ACHN (cell line): ENCODE measurements at regions not wholly inside any gene's neighbourhood (a gene's known extent, or its start where the extent isn't known, plus 50 kb on each side); places are given as distances from the start of the nearest gene placed in this dataset.

ENCODE experiments used
- DNase-seq: peaks from one replicate; pipeline ENCODE4 v3.0.0-alpha.2; 2015
- in situ Hi-C: cut with HindIII; loops from 2 replicates; pipeline ENCODE4 v1.10.0; 2017; ENCODE audit warnings: low sequenced_read_pairs, low pct_ligation_motif_present, low pct_unique_long_range_greater_than_20kb

DNA sequence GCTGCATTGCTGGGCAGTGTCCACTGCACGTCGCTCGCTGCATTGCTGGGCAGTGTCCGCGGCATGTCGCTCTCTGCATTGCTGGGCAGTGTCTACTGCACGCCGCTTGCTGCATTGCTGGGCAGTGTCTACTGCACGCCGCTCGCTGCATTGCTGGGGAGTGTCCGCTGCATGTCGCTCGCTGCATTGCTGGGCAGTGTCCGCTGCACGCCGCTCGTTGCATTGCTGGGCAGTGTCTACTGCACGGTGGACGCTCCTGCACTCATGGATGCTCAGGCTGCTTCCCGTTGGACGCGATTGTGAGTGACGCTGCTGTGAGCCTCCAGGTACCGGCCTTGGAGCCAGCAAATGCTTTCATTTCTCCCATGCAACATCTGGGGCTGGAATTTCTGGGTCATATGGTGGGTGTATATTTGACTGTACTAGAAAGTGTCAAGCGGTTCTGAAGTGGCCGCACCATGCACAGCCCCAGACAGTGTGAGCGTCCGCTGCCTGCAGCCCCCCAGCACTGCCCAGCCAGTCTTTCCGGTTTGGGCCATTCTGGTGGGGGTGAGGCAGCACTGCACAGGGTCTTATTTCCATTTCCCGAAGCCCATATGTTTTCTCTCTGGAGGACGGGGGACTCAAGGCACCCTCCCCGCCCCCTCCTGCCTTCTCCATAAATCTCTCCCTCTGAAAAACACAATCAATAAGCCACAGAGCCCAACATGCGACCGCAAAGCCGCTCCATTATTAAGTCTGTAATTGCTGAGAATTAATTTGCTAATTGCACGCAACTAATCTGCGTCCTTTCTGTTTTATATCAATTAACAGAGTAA is 97.4 kb downstream of the YTHDF1 start:
- in situ Hi-C loops: no loop called here
- no peak for DNase-seq

- in situ Hi-C loops: no loop called here
- no peak for DNase-seq
Measured at GRCh38 chr20:63117661-63118302, 98.1 kb downstream of the YTHDF1 start.

DNA sequence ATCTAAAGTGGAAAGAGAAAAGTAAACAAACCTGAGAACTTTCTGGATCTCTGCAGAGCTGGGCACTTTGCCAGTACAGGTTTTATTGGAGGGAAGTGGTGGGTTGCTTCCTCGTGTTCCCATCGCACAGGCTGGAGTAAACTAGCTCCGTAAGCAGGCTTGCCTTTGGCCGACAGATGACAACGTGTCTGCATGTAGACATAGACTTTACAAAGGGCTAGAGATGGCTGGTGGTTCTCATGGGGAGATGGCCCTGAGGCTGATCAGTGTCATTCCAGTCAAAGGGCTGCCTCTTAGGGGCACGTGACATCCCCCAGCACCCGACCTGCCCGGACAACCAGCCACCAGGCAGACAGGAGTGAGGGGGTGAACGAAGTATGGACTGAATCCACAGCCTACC is 98.8 kb downstream of the YTHDF1 start:
- no peak for DNase-seq
- in situ Hi-C loops: no loop called here

GRCh38 chr20:63116412-63117106 is 99.4 kb downstream of the YTHDF1 start:
- in situ Hi-C loops: no loop called here
- DNase-seq: peak; percentile 37

DNA sequence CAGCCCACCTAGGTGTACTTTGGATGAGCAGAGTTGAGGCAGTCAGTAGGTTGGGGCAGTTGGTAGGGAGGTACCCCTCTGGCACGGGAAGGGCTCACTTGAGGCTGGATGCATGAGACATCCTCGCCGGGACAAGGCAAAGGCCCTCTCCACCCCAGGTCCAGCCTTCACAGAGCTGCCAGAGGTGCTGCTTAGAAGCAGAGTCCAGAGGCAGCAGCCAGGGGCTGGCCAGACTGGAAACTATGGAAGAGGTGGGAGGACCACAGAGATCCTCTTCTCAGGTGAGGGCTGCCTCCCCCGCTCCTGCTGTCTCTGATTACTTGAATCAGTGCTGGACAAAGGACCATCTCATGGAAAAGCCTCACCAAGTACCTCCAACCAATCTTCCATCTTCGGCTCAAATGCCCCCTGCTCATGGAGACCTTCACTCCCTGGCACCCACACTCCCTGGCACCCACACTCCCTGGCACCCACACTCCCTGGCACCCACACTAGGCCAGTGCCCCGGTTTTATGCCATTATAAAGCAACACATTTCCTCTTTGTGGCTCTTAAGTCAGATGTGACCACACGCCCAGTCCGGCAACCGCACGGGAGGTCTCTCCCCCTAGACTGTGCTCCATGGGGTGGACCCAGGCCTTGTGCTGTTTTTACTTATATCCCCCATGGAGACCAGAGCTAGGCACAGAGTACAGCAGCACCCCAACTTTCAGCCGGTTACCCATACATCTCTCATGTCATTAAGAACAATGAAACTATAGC is 100.1 kb downstream of the YTHDF1 start:
- in situ Hi-C loops: no loop called here

GRCh38 chr20:63114693-63115311 is 101.1 kb downstream of the YTHDF1 start:
- DNase-seq: no peak

More for the DNA sequence above, 100.1 kb downstream of the YTHDF1 start:
- DNase-seq: no peak

GRCh38 chr20:63114006-63114692 is 101.8 kb downstream of the YTHDF1 start:
- in situ Hi-C loops: no loop called here

More at GRCh38 chr20:63114693-63115311, 101.1 kb downstream of the YTHDF1 start:
- in situ Hi-C loops: no loop called here

DNA sequence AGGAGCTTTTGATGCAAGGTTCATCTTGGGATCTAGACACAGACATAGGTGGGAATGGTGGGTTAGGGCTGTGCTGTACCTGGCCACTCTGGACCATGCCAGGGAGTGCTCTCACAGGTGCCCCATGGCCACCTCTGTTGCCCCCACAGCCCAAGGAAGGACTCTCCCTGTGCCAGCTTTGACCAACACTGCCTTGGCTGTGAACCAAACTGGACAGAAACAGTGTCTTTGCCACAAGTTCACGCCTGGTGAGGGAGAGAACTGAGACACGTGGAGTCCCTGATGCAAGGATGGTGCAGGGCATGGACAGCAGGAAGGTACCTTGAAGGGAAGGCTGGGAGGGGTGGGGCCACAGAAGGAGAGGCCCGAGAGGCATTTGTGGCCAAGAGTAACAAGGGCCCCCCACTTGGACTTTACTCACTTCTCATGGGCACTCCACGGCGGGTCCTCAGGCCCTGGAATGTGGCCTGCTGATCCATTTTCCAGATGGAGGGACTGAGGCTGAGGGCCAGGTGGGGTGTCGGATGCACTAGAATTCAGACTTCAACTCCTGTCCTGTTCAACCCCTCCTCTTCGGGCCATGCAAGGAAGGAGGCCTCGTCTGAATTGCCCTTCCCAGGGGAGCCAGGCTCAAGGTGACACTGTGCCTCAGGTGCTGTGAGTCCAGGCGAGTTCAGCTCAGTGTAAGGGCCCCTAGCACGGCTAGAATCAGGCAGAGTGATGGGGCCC is 103.3 kb downstream of the YTHDF1 start:
- in situ Hi-C loops: no loop called here

More at GRCh38 chr20:63114006-63114692, 101.8 kb downstream of the YTHDF1 start:
- no peak for DNase-seq

GRCh38 chr20:63108247-63108646 is 101.5 kb upstream of the BHLHE23 start:
- in situ Hi-C loops: no loop called here

More for the DNA sequence above, 103.3 kb downstream of the YTHDF1 start:
- no peak for DNase-seq

GRCh38 chr20:63107449-63108200 is 100.9 kb upstream of the BHLHE23 start:
- no peak for DNase-seq
- in situ Hi-C loops: no loop called here

More at GRCh38 chr20:63108247-63108646, 101.5 kb upstream of the BHLHE23 start:
- no peak for DNase-seq

DNA sequence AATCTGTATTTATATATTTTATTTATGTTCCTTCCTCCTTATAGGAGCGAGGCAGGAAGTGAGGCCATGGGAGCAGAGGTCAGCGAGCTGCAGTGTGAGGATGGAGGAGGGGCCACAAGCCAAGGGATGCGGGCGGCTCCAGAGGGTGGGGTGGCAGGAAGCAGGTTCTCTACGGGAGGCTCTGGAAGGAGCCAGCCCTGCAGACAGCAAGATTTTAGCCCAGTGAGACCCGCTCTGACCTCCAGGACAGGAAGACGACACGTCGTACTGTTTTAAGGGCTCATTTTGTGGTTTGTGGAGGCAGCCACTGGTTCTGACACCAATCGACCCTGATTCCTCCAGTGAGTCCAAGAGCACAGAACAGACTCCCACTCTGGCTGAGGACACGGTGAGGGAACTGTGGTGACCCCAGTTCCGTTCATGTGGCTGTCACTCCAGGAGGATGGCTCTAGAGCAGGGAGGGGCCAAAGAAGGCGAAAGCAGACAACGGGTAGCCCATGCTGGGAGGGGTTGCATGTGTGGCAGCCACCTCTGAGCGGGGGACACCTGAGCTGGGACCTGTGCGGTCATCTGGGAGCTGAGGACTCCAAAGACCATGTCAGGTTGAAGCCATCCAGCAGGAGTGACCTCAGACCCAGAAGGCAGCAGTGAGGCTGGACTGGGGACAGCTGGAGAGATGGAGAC is 100.1 kb upstream of the BHLHE23 start:
- DNase-seq: no peak
- in situ Hi-C loops: no loop called here

DNA sequence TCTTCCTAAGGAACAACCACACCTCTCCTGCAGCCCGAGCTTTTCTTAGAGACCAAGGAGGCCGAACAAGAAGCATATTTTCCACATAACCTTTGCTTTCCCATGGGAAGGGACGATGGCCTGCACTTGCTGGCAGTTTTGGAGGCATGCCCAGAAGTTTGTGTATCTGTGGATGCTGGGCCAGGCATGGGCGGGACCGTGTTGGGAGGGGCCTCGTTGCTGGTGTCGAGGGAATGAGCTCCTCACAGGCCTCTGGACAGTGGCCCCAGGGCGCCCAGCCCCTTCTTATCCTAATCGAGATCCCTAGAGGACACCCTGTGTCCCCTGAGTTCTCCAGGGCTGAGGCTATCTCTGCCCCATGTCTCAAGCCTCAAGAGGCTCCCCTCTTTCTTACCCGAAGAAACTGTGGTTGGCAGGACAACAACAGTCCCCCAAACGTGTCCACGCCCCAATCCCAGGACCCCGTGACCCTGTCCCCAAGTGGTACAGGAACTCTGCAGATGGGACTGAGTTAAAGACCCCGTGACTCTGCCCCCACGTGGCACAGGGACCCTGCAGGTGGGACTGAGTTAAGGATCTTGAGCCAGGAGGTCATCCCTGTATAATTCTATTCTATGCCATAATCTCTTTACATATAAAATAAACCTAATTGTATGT is 99.5 kb upstream of the BHLHE23 start:
- in situ Hi-C loops: no loop called here
- no peak for DNase-seq

DNA sequence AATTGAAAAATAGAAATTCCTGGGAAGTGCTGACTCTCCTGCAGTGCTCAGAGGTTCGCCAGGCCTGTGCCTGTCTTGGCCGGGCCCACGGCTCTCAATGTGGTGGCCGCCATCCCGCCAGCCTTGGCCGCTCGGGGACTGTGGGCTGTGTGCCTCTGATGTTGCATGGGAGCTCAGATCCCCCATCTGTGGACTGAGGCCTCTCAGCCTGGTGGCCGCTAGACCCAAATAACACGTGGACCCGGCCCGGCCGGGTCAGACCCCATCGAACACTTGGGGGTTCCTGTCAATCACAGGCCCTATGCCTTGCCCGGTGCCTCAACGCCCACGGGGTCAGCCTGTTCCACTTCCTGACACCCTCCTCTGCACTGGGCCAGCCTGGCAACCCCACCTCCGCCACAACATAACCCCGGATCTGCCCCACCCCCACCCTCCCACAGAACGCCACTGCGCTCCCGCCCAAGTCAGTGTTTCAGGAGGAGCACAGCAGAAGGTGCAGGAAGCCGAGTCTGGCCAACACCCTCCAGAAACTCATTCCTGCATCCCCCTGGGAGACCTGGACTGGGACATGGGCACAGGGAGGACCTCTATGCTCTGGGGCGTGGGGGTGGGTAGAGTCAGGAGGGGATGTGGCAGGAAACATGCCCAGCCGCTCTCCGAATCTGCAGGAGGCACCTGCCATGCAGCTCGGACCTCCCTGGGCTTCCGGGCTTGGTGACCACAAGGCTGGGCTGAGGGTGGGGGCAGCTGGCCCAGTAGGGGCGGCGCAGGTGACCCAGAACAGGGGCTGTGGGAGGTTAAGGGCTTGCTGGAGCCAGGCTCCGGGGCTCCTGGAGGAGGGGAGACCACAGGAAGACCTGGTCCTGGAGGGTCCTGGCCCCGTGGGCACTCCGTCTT is 98.7 kb upstream of the BHLHE23 start:
- in situ Hi-C loops: no loop called here
- no peak for DNase-seq

DNA sequence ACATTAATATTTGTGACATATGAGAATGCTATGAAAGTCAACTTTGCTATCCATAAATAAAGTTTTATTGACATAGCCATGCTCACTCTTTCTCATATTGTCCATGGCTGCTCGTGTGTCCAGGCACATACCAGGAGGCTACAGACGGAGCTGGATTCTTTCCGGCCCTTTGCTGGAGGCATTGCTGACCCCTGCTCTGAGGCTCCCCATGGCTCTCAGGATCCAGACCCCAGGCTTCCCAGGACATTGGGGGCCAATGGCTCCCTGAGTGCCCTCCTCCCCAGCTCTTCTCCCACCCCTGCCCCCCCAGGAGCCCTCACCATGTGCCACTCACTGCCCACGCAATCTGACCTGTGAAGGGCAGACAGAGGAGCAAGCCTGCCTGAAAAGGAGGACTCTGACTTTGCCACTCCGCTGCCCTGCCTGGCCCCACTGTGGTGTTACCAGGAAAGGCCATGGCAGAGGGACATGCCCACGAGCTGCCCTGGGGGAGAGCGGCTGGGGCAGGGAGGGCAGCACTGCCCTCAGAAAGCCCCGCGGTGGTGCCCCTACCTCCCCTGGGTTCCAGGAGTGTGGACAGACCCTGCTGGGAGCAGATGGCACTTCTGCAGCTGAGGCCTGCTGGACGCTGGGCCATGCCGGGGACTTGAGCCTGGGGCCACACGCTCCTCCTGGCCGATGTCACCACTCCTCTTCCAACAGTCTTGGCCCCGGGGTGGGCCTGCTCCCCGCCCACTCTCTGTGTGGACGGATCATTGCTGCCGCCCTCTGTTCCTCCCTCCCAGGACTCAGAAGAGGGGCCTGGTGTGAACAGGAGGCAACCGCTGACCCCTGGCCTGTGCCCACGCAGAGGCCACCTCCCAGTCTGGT is 97.8 kb upstream of the BHLHE23 start:
- no peak for DNase-seq
- in situ Hi-C loops: no loop called here
